ENCODE measurements at regions not wholly inside any gene's neighbourhood (a gene's known extent, or its start where the extent isn't known, plus 50 kb on each side); places are given as distances from the start of the nearest gene placed in this dataset.

GRCh38 chr6:139844907-139845306, 470.5 kb upstream of the CITED2 start:
- DNase-seq: no peak

- DNase-seq: no peak
Observed at GRCh38 chr6:139841794-139842215, 467.4 kb upstream of the CITED2 start.

- DNase-seq: no peak
Observed at GRCh38 chr6:139839506-139840156, 465.2 kb upstream of the CITED2 start.

GRCh38 chr6:139834232-139834631, 459.8 kb upstream of the CITED2 start:
- no peak for DNase-seq

- DNase-seq: no peak
Observed at GRCh38 chr6:139833592-139833991, 459.1 kb upstream of the CITED2 start.

GRCh38 chr6:139832493-139833305, 458.3 kb upstream of the CITED2 start:
- no peak for DNase-seq

- no peak for DNase-seq
Observed at GRCh38 chr6:139829576-139829975, 455.1 kb upstream of the CITED2 start.

- DNase-seq: no peak
Observed at GRCh38 chr6:139828751-139829519, 454.5 kb upstream of the CITED2 start.

- DNase-seq: no peak
Observed at GRCh38 chr6:139825935-139826374, 451.5 kb upstream of the CITED2 start.

GRCh38 chr6:139824864-139825263, 450.4 kb upstream of the CITED2 start:
- no peak for DNase-seq

- DNase-seq: no peak
Observed at GRCh38 chr6:139823808-139824126, 449.3 kb upstream of the CITED2 start.

- no peak for DNase-seq
Observed at GRCh38 chr6:139823099-139823807, 448.8 kb upstream of the CITED2 start.

- DNase-seq: no peak
Observed at GRCh38 chr6:139821676-139822223, 447.3 kb upstream of the CITED2 start.

- no peak for DNase-seq
Observed at GRCh38 chr6:139820210-139820609, 445.8 kb upstream of the CITED2 start.

- DNase-seq: no peak
Observed at GRCh38 chr6:139819776-139820175, 445.3 kb upstream of the CITED2 start.

- DNase-seq: no peak
Observed at GRCh38 chr6:139812939-139813338, 438.5 kb upstream of the CITED2 start.

- DNase-seq: no peak
Observed at GRCh38 chr6:139801571-139802321, 427.3 kb upstream of the CITED2 start.

GRCh38 chr6:139800837-139801236, 426.4 kb upstream of the CITED2 start:
- DNase-seq: no peak

- no peak for DNase-seq
Observed at GRCh38 chr6:139790527-139790926, 416.1 kb upstream of the CITED2 start.

GRCh38 chr6:139784222-139784769, 409.8 kb upstream of the CITED2 start:
- no peak for DNase-seq

- no peak for DNase-seq
Observed at GRCh38 chr6:139779988-139780774, 405.7 kb upstream of the CITED2 start.

All from NCI-H2029 (cell line).